Osteoblast (primary cell): ENCODE measurements at regions not wholly inside any gene's neighbourhood (a gene's known extent, or its start where the extent isn't known, plus 50 kb on each side); places are given as distances from the start of the nearest gene placed in this dataset.

Experiments used
- DNase-seq: peaks from one replicate; pipeline ENCODE4 v3.0.0; 2011; ENCODE audit warnings: low spot score, mixed read lengths; ENCODE audit not compliant: insufficient read length; ENCODE audit errors: missing footprints
- H2AFZ ChIP-seq: 2 replicates; pipeline ENCODE4 v1.6.0; 2011; ENCODE audit warnings: mild to moderate bottlenecking, low read length
- H3K27ac ChIP-seq: 2 replicates; pipeline ENCODE4 v1.5.1; 2011; ENCODE audit warnings: mild to moderate bottlenecking, low read depth, low read length, moderate library complexity
- H3K27me3 ChIP-seq: 2 replicates; pipeline ENCODE4 v1.6.0; 2012; ENCODE audit warnings: mild to moderate bottlenecking, control low read depth, inconsistent platforms, low read length, moderate library complexity; ENCODE audit not compliant: insufficient read depth
- H3K36me3 ChIP-seq: 2 replicates; pipeline ENCODE4 v1.5.1; 2011; ENCODE audit warnings: mild to moderate bottlenecking, low read length, control low read depth, moderate library complexity; ENCODE audit not compliant: insufficient read depth
- H3K4me1 ChIP-seq: 2 replicates; pipeline ENCODE4 v1.5.1; 2011; ENCODE audit warnings: mild to moderate bottlenecking, low read length, control low read depth, moderate library complexity; ENCODE audit not compliant: insufficient read depth
- H3K4me2 ChIP-seq: 2 replicates; pipeline ENCODE4 v1.6.0; 2011; ENCODE audit warnings: mild to moderate bottlenecking, low read length; ENCODE audit not compliant: insufficient read depth
- H3K4me3 ChIP-seq: fragments of 200-600 bp; sonication (generic); 3 replicates; pipeline ENCODE4 v1.5.1; 2012; ENCODE audit warnings: mild to moderate bottlenecking, low read length, inconsistent platforms; ENCODE audit not compliant: insufficient read depth
- H3K79me2 ChIP-seq: 2 replicates; pipeline ENCODE4 v1.6.0; 2012; ENCODE audit warnings: mild to moderate bottlenecking, low read length, control low read depth, inconsistent platforms; ENCODE audit not compliant: insufficient read depth
- H3K9me3 ChIP-seq: 2 replicates; pipeline ENCODE4 v1.5.1; 2011; ENCODE audit warnings: low read depth, low read length, control low read depth
- H4K20me1 ChIP-seq: 2 replicates; pipeline ENCODE4 v1.6.0; 2012; ENCODE audit warnings: mild to moderate bottlenecking, low read length, control low read depth; ENCODE audit not compliant: insufficient read depth
- CTCF ChIP-seq: IDR thresholded peaks from 2 replicates; pipeline ENCODE4 v1.5.1; 2011; ENCODE audit warnings: mild to moderate bottlenecking, low read depth, low read length, moderate library complexity; ENCODE audit errors: extremely low read depth

- Histone ChIP-seq H3K79me2 (no peaks in the 10 kb centered on the region), H3K4me1 (no peaks in the 10 kb centered on the region), H4K20me1 (no peaks in the 10 kb centered on the region), H3K27me3 (no peaks in the 10 kb centered on the region), H3K27ac (no peak overlapping the region), H3K36me3 (no peaks in the 10 kb centered on the region), H2AFZ (no peak overlapping the region), H3K9me3 (no peaks in the 10 kb centered on the region), H3K4me2 (no peak overlapping the region), H3K4me3 (no peak overlapping the region)
- no peak for DNase-seq
- no peak for TF ChIP-seq CTCF
Measured at GRCh38 chr5:61738446-61738845, 406.4 kb downstream of the ZSWIM6 start.

GRCh38 chr5:61744690-61745619 lies 412.9 kb downstream of the ZSWIM6 start:
- Histone ChIP-seq H4K20me1 (no peaks in the 10 kb centered on the region), H3K79me2 (no peaks in the 10 kb centered on the region), H3K27me3 (no peaks in the 10 kb centered on the region), H3K9me3 (no peaks in the 10 kb centered on the region), H2AFZ (no peak overlapping the region), H3K36me3 (no peaks in the 10 kb centered on the region), H3K27ac (no peak overlapping the region), H3K4me3 (no peak overlapping the region), H3K4me1 (no peaks in the 10 kb centered on the region), H3K4me2 (no peak overlapping the region)
- no peak for TF ChIP-seq CTCF
- DNase-seq: peak; percentile 61

GRCh38 chr5:61746831-61747575 lies 414.9 kb downstream of the ZSWIM6 start:
- Histone ChIP-seq H3K4me3 (no peak overlapping the region), H3K27me3 (no peaks in the 10 kb centered on the region), H3K27ac (no peak overlapping the region), H3K4me1 (no peaks in the 10 kb centered on the region), H4K20me1 (no peaks in the 10 kb centered on the region), H3K9me3 (no peaks in the 10 kb centered on the region), H2AFZ (no peak overlapping the region), H3K79me2 (no peaks in the 10 kb centered on the region), H3K36me3 (no peaks in the 10 kb centered on the region), H3K4me2 (no peak overlapping the region)
- no peak for DNase-seq
- no peak for TF ChIP-seq CTCF

GRCh38 chr5:61748121-61748520 lies 416.1 kb downstream of the ZSWIM6 start:
- H3K79me2 ChIP-seq: no peaks in the 10 kb centered on the region
- H3K27me3 ChIP-seq: no peaks in the 10 kb centered on the region
- DNase-seq: no peak
- H3K27ac ChIP-seq: no peak overlapping the region
- TF ChIP-seq CTCF: no peak
- no peak overlapping the region for H3K4me3 ChIP-seq
- no peaks in the 10 kb centered on the region for H3K4me1 ChIP-seq
- no peak overlapping the region for H2AFZ ChIP-seq
- H3K4me2 ChIP-seq: no peak overlapping the region
- no peaks in the 10 kb centered on the region for H3K9me3 ChIP-seq
- H4K20me1 ChIP-seq: no peaks in the 10 kb centered on the region
- no peaks in the 10 kb centered on the region for H3K36me3 ChIP-seq
